GM12873 (cell line): ENCODE measurements at regions not wholly inside any gene's neighbourhood (a gene's known extent, or its start where the extent isn't known, plus 50 kb on each side); places are given as distances from the start of the nearest gene placed in this dataset.

Source experiments
- CTCF ChIP-seq: IDR thresholded peaks from 2 replicates; pipeline ENCODE4 v1.5.1; 2012; ENCODE audit warnings: low read depth, mild to moderate bottlenecking, moderate library complexity, low read length, control low read depth; ENCODE audit not compliant: insufficient read depth; ENCODE audit errors: missing control alignments

DNA sequence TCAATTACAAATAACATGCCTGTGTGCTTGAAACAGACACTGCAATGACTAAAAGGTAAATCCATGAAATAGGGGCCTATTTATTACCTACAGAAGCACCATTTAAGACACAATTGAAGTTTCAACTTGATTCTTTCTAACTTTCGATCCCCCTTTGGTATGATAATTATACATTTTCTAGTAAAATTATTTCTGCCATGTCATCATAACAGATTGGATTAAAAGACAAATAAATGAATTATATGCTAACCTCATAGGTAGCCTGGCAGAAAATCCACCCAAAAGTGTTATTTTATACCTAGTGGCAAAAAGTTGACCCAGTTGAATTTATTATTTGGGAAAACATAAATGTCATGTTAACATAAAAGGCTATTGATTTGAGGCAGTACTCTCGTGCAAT lies 241.1 kb downstream of the RAB38 start:
- no peak for TF ChIP-seq CTCF

- TF ChIP-seq CTCF, result no peak
Observed at GRCh38 chr11:87926250-87926970, 248.8 kb downstream of the RAB38 start.

DNA sequence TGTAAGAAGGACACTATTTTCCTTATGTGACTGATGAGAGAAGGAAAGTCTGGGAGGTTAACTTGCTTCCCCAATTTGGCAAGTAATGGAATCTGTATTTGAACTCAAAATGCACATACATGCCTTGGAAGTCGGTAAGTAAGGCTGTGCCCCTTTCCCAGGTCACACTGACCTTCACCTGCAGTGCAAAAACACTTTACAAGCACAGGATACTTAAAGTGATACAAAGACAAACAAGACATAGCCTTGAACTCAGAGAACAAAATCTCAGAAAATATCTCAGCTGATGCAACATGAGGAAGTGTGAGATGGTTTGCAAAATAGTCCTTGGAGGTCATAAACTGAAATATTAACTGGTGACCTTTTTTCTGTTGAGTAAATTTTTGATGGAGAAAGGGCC lies 251.1 kb downstream of the RAB38 start:
- TF ChIP-seq CTCF, result no peak

DNA sequence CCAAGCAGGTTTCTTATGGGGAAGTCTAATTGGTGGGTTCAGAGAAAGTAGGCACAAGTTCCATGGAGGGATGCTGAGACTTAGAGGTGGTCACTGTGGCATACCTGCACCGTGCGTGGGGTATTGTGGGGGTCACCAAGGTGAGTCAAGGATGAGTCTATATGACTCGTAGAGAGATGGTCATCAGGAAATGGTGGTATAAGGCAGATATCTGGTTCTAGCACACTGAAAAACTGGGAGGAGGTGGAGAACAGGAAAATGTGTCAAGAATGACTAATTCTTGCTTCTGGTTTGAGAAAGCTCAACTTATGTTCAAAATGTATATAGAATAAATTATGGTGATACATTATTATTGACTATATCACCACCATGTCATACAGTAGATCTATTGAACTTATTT lies 258.1 kb downstream of the RAB38 start:
- TF ChIP-seq CTCF, result no peak

- TF ChIP-seq CTCF, result no peak
Observed at GRCh38 chr11:87909178-87909577, 266.1 kb downstream of the RAB38 start.

DNA sequence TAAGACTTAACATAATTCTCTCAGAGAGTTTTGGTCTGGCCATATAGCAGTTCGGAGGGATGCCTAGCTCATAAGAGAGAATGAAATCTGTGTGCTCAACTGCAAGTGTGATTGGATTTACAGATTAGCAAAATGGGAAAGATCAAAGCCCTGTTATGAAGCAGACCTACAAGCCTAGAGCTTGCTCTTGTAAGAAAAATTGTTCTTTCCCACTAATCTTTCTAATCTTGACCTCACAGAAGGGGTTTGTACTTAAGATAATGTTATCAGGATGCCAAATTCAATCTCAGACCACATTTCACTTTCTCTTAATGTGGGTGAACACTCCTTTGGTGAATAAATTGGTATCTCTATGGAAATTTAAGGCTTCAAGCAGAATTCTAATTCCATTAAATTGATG lies 267.2 kb downstream of the RAB38 start:
- no peak for TF ChIP-seq CTCF

GRCh38 chr11:87903345-87903744 lies 271.9 kb downstream of the RAB38 start:
- no peak for TF ChIP-seq CTCF
